A204.1 (cell line): ENCODE measurements at regions not wholly inside any gene's neighbourhood (a gene's known extent, or its start where the extent isn't known, plus 50 kb on each side); places are given as distances from the start of the nearest gene placed in this dataset.
"Not testable (repeated sequence)": the region's sequence is repeated elsewhere in the genome, so short reads cannot be mapped to it uniquely, and the experiment has no call there.

Experiments used
- FAIRE-seq: peaks from 2 replicates; lab custom pipeline; 2012; peaks lifted over from hg19 to GRCh38; lab: Jason Lieb, UNC

DNA sequence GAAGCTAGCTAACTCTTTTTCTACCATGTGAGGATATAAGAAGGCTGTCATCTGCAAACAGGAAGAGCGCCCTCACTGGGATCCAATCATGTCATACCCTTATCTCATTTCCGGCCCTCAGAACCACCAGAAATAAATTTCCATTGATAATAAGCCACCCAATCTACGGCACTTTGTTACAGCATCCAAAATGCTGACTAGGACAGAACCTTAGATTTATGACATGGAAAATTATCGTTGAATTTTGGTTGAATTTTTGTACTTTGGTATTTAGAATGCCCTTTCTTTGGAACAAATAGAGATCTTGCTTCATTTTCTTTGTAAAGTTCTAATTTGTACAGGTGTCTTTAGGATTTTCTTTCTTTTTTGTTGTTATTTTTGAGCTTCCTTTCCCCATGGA is 53.3 kb upstream of the CYLC2 start:
- FAIRE-seq, result no peak

DNA sequence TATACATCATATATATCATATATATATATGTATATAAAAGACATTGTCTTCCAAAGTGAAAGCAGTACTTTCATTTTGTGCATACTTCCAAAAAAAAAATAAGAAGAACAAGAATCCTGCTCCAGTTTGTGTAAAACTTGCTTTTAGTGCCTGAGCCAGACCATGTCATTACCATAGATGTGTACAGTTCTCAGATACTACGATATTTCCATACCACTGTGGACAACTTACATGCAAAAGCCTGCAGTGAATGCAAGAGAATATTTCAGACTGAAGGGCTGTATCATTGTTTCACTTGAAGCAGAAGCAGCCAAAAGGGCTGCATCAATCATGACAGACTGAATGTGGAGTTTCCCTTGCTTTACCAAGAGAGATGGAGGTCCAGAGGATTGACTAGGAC is 72.6 kb upstream of the CYLC2 start:
- no peak for FAIRE-seq

DNA sequence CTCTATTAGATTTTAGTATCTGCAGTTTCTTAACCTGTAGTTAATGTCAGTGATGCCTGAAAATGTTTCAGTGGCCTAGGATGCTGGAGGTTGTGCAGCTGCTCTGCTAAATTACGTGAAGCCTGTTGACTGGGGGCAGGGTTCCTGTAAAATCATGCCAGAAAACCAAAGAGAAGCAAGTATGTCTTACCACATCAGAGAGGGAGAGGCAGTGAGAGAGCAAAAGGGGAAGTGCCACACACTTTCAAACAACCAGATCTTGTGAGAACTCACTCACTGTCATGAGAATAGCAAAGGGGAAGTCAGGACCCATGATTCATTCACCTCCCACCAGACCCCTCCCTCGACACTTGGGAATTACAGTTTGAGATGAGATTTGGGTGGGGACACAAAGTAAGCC is 83.9 kb upstream of the CYLC2 start:
- FAIRE-seq, result no peak

DNA sequence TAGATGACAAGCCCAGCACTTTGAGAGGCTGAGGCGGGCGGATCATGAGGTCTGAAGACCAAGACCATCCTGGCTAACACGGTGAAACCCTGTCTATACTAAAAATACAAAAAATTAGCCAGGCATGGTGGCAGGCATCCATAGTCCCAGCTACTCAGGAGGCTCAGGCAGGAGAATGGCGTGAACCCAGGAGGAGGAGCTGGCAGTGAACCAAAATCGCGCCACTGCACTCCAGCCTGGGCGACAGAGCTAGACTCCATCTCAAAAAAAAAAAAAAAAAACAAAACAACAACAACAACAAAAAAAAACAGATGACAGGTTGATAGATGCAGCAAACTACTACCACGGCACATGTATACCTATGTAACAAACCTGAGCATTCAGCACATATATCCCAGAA is 89.3 kb upstream of the CYLC2 start:
- FAIRE-seq, result not testable (repeated sequence)

DNA sequence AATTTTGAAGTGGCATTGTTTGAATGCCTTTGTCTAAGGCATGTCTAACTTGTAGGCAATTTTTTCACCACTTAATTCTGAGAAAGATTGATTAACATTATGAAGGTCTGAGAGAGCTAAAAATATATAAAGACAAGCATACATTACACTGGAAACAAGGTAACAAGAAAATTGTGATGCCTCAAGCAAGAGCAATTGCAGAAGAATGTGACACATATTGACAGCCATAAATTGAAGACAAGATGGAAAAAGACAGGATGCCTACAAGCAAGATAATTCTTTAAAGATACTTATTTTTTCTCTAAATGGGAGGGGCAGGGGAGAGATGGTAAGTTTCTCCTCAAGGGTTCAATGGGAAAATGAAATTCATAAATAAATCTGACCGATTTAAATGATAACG is 103.1 kb upstream of the CYLC2 start:
- no peak for FAIRE-seq

DNA sequence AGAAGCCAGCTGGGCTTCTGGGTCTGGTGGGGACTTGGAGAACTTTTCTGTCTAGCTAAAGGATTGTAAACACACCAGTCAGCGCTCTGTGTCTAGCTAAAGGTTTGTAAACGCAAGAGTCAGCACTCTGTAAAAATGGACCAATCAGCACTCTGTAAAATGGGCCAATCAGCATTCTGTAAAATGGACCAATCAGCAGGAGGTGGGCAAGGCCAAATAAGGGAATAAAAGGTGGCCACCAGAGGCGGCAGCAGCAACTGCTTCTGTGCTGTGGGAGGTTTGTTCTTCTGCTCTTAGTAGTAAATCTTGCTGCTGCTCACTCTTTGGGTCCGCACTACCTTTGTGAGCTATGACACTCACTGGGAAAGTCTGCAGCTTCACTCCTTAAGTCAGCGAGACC is 106.4 kb upstream of the CYLC2 start:
- not testable (repeated sequence) for FAIRE-seq

DNA sequence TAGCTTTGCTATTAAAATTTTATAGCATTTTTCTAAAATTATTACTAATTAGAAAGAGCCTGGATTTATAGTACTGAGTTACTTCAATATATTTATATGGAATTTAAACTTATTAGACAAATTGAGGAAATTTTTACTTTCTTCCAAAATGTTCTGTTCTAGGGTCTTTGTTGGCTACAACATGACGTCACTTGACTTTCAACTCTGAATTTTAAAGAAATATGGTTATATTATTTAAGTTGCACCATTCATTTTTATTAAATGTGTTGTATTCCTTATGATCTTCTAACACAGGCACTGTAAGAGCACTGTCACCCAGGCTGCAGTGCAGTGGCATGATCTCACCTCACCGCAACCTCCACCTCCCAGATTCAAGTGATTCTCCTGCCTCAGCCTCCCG is 119.4 kb upstream of the CYLC2 start:
- FAIRE-seq, result no peak

DNA sequence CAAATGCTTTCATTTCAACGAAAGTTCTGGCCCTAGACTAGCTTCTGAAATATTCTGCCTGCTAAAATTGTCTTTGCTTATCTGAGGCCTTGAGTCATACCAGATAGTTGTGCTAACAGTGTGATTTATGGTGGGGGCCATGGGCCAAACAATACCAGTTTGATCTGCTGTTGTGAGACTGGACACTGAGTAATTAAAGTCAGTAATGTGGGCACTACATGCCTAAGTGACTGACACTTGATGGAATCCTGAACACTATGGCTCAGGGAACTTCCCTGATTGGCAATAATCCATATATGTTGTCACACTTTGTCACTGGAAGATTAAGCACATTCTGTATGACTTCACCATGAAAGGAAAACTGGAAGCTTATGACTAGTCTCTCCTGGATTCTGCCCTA is 127.6 kb upstream of the CYLC2 start:
- FAIRE-seq, result no peak

DNA sequence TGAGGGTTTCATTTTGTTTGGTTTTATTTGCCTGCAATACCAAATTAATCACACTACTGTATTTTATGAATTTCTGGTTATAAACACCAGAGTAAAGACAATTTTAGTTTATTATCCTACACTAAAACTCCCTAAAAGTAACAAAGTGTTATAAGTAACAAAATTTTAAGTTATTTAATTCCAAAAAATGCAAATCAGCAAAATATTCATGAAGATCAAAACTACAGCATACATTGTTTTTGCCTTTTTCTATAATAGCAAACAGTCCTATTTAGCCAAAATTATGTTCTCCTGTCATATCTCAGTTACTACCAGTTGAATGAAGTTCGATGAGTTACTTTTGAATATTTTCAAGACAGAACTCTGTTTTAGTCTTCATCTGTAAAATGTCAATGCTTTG is 132.7 kb upstream of the CYLC2 start:
- FAIRE-seq, result peak; percentile 46

DNA sequence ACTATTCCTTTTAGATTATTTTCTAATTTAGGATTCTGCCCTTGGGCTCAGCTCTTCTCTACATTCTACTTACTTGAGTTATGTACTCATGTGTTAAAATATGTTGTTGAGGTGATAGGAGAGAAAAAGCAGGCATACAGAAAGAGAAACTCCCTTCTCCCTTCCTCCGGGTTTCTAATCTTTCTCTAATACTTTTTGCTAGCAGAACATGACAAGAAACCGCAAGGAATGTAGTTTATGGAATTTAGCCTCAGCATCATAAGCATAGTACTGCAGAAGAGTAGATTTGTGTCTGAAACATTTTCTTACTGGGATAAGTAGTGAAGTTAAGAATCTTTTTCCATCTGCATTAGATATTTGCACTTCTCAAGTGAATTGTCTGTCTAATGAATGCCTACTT is 139.5 kb upstream of the CYLC2 start:
- FAIRE-seq, result no peak

DNA sequence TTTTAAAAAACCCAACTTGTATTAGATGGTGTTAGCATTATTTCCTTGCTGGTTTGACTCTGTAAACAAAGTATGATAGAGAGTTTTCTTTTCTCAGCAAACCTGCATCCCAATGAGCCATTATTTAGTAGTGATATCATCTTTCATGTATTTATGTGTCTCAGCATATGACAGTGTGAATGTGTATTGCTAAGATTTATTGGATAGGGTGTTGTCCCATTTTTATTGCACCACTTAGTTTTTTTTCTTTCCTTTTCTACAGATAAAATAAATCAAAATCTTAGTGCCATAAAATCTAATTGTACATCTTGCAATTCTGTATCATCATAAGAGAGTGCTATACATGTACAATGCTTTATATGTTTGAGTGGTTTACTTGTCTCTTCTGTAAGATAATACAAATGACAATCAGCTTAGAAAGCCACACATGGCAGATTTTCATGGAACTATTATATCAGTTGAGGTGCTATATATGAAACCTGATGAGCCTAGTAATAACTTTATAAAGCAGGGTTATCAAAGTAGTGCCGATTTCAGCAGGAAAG is 149.2 kb upstream of the CYLC2 start:
- no peak for FAIRE-seq

DNA sequence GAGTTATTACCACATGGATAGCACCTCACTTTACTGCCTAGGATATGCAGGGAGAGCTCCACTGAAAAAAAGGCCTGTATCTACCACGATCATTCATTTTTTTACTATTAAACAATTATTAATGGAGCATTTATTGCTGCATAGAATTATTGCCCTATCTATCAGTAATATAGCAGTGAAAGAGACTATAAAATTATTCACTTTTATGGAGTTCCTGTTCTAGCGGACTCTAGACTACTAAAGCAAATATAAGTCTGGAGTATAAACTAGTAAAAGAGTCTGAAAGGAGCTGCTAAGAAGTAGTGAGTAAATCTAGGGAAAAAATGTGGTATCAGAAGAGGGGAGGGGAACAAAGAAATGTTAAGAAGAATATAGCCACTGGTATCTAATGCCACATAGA is 150.4 kb upstream of the CYLC2 start:
- no peak for FAIRE-seq

DNA sequence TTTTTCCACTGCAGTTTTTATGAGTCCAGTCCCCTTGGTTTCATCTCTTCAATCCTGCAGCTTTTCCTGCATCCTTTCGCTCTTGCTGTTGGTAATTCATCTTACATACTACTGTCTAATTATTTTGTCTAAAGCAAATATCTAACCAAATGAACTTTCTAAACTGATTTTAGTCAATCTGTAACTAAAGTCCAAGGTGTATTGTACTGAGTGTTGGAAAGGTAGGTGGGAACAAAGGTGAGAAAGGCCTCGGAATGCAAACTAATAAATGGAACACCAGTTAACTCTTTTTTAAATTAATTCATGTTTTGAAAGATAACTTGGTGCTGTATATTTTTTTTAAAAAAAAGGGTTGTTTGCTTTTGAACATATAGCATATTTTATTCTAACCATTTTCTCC is 152.7 kb upstream of the CYLC2 start:
- no peak for FAIRE-seq

DNA sequence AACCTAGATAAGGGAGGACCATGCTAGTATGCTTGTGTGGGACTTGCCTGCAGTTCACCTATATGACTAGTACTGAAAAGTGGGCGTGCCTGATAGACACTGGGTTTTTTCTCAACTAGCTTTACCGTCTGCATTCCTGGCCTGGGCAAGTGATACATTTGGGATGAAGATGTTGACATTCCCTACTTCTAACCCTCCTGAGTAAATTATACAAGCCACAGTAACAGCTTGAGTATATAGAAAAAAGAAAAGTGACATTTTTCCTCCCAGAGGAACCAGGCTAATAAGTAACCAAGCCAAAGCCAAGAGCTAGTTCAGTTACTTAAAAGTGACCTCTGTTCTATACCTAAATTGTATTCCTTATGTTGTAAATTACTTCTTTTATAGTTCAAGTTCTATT is 153.8 kb upstream of the CYLC2 start:
- FAIRE-seq, result no peak

DNA sequence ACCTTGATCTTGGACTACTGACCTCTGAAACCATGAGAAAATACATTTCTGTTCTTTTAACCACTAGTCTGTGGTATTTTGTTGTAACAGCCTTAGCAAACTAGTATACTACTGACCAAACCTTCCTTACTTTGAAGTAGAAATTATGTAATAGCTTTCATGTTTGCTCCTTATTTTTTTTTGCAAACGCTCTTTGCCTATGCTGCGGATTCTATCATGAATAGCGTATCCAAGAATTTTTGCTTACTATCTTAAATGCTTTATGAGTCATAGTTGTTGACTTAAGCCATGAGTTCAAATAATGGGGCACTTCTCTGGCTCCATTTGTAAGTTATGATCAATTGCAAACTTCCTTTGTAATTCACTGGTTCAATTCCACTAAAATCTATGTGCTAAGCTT is 154.8 kb upstream of the CYLC2 start:
- FAIRE-seq, result no peak

DNA sequence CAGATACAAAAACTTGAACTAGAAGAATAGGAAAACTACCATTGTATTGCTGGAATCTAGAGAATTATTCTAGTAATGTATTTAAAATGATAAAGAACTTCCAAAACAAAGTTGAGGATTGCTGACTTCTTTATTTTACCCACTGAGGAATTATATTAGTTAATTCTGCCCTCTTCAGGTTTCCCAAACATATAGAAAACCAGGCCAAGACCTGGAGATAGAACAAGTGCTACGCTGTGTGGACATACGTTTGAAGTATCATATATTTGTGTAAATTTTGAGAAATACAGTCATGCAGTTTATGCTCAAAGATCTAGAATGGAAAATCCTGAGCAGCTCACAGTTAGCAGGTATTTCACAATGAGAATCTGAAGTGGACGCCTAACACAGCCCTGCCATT is 162.3 kb upstream of the CYLC2 start:
- no peak for FAIRE-seq

DNA sequence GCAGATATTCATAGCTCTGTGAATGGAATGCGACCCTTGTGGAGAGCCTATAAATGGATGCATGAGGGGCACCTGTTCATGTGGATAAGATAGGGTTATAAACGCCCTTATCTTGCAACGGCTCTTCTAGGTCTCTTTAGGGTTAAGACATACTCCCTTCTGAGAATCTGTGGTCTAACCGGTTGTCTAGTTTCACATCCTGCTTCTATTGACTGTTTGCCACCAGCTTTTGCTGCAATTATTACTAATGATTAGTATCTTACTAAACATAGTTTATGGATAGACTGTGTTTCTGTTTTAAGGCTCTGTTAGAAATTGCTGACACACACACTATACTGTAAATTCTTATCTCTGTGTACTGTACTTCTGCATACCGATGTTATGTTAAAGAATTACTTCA is 198.9 kb upstream of the CYLC2 start:
- FAIRE-seq, result no peak

DNA sequence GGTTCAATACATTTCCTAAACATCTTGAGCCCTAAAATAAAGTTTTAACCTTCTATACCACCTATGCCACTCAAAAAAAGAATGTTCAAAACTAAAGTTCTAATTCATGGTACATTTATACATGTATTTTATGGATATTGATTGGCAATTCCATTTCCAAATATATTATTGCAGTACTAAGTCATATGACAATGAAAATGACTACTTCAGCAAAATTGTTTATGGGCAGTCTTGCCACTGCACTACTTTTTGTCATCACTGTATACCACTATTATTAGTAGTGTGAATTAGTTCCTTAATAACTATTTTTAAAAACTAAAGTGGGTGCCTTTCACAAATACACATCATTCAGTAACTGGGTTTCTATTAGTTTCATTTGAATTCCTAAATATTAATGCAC is 199.6 kb upstream of the CYLC2 start:
- no peak for FAIRE-seq

DNA sequence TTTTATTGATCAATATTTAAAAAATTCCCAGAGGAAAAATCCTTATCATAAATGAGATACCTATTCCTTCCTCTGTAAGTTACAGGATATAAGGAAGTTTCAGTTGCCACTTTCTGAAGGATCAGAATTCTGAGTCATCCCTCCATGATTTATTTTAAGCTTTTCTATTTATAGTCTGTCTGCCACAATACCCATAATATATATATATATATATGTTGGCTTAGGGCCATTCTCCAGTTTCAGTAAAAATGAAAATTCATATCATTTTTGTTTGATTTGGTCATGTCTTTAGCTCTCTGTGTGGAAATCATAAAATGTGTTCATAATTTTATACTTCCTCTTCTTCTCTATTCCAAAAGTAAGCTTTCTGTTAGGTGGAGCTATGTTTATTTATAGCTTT is 215.8 kb upstream of the CYLC2 start:
- no peak for FAIRE-seq

DNA sequence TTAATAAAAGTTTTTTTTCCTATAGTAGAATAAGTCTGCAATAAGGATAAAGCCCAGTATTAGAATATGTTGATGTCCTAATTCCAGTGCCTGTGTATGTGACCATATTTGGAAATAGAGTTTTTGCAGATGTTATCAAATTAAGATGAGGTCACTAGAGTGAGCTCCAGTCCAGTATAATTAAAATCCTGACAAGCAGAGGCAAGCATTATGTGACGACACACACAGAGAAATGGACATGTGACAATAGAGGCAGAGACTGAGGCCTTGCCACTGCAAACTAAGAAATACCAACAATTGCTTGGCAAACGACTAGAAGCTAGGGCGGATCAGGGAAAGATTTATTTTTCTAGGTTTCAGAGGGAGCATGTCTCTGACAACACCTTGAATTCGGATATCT is 216.4 kb upstream of the CYLC2 start:
- FAIRE-seq, result no peak

DNA sequence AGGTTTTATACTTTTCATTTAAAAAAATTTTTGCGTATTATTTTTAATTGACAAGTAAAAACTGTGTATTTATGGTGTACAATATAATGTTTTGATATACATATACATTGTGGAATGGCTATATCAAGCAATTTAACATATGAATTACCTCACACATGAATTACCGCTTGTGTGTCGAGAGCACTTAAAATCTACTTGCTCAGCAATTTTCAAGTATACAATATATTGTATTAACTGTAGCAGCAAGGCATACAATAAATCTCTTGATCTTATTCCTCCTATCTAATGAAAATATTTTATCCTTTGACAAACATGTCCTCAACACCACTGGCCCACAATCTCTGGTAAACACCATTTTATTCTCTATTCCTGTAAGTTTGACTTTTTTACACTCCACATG is 224.4 kb upstream of the CYLC2 start:
- FAIRE-seq, result peak; percentile 6

DNA sequence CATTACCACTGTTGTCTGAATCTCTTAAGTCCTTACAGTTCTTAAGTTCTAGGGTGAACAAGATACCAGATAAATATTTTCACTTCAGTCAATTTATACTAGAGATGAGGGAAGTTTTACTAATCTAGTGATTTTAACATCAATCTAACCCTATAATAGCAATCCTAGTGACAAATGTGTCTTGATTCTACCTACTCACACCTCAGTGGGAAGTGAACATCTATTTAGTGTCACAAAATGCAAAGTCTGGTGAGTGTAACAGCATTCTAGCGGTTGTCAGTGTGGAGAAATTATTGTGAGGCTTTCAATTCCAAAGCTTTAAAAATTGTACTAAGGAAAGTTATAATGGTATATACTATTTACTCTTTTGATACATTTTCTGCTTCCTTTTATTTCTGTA is 225.8 kb upstream of the CYLC2 start:
- FAIRE-seq, result no peak

DNA sequence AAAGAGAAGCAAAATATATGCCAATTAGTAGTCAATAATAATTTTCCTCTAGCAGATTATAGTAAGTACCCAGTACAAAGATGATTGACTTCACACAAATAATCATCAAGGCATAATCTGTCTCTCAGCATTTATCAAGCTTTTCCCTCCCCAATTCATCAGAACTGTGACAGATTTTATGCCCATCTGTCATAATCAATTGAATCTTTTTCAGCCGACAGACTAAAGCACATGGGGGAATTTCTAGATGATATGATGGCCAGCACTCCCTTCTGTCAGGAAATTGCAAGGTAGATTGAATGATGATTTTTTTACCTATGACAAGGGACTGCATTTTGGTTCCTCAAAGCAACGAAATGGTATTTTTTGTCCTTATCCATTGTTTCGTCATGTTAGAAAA is 227.1 kb upstream of the CYLC2 start:
- FAIRE-seq, result no peak

DNA sequence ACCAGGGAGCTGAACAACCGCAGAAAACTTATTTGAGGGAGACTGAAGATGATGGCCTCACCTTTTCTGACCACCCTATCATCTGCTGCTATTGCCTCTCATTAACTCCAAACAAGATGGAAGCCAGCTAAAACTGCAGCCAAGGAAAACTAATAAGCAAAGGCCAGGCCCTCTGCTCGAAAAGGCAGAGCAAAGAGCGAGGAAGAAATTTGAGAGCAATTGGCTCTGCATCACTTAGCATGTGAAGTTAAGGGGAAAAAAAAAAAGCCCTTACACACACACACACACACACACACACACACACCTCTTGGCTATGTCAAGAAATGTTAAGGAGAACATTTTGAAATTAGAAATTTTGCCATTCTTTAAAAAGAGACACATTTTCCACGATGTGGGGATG is 228.1 kb upstream of the CYLC2 start:
- FAIRE-seq, result no peak

DNA sequence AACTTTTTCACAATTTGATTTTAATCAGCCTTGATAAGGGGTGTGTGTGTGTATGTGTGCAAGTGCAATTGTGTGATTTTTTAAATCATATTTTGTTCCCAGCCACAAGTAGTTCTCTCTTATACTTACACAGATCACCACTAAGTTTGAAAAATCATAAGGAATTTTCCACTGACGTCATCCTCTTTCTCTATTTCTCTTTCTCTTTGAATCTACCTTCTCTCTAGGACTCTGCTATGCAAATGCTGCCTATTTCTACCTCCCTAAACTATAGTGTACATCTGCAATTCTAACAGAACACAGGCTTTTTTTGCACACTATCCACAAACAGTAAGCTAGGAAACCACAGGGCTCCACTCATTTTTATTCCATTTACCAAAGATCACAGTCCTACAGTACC is 254.6 kb upstream of the CYLC2 start:
- FAIRE-seq, result no peak

DNA sequence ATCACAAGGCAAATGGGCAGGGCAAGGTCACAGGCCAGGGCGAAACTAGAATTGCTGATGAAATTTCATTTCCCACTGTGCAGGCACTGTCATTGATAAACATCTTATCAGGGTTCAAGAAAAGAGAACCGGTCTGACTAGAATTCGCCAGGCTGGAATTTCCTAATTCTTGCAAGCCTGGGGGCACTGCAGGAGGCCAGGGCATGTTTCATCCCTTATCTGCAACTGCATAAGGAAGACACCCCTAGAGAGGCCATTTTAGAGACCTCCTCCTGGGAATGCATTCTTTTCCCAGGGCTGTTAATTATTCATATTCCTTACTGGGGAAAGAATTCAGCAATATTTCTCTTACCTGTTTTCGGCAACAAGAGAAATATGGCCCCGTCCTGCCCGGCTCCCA is 266.2 kb upstream of the CYLC2 start:
- FAIRE-seq, result no peak
